ENCODE measurements at regions not wholly inside any gene's neighbourhood (a gene's known extent, or its start where the extent isn't known, plus 50 kb on each side); places are given as distances from the start of the nearest gene placed in this dataset.

DNA sequence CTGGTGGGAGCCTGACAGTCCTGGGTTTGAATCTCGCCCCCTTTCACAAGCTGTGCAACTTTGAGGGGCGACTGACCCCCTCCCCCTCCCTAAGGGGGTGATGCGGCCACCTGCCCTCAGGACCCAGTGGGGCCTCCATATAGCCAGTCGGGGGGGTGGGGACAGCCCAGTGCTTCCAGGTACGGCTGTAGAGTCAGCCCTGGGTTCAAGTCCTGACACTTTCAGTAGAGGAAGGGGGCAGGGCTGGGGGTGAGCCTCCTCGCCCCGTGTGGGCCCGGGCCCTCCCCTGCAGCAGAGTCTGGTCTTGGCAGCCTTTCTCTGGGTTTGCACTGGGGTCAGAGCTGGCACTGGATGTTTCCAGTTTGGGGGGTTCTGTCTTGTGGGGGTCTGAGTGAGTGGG, 216.3 kb downstream of the C9orf50 start:
- Histone ChIP-seq H3K9me3 (no peaks in the 10 kb centered on the region), H3K27ac (ENCODE audit: low read depth in 2 of 2, low read length in 1 of 2) (no peak overlapping the region), H4K20me1 (ENCODE audit: insufficient read depth) (no peaks in the 10 kb centered on the region), H3K36me3 (replicated peaks in 1 of 2; ENCODE audit: control insufficient read depth in 1 of 2, insufficient read depth in 2 of 2, low read length in 1 of 2) (no peaks in the 10 kb centered on the region), H3K4me1 (ENCODE audit: control insufficient read depth in 1 of 2, insufficient read depth in 2 of 2, low read depth in 1 of 2, low read length in 1 of 2) (peaks cover 0 to 26% of the 10 kb centered on the region in 2 experiments; a peak in 1 of 4 replicates), H3F3A (replicated peaks; ENCODE audit: insufficient read depth) (no peaks in the 10 kb centered on the region), H3K79me2 (ENCODE audit: insufficient read depth) (no peaks in the 10 kb centered on the region), H3K4me2 (no peak overlapping the region), H3K27me3 (ENCODE audit: insufficient read depth) (no peaks in the 10 kb centered on the region), H3K9me2 (no peaks in the 10 kb centered on the region), H3K9ac (no peak overlapping the region), H2AFZ (ENCODE audit: low read depth) (no peak overlapping the region), H3K4me3 (ENCODE audit: low read depth in 2 of 2, low read length in 1 of 2) (no peak overlapping the region)
- no peak for TF ChIP-seq ZBTB33 (IDR thresholded peaks at IDR 0.05; ENCODE audit: borderline replicate concordance, low read depth)
- no peak for TF ChIP-seq YY1 (IDR thresholded peaks at IDR 0.05; ENCODE audit: low read depth)
- TF ChIP-seq EZH2phosphoT487 (IDR thresholded peaks at IDR 0.05; ENCODE audit: borderline replicate concordance, low read depth), result no peak
- TF ChIP-seq, protein P1, sequence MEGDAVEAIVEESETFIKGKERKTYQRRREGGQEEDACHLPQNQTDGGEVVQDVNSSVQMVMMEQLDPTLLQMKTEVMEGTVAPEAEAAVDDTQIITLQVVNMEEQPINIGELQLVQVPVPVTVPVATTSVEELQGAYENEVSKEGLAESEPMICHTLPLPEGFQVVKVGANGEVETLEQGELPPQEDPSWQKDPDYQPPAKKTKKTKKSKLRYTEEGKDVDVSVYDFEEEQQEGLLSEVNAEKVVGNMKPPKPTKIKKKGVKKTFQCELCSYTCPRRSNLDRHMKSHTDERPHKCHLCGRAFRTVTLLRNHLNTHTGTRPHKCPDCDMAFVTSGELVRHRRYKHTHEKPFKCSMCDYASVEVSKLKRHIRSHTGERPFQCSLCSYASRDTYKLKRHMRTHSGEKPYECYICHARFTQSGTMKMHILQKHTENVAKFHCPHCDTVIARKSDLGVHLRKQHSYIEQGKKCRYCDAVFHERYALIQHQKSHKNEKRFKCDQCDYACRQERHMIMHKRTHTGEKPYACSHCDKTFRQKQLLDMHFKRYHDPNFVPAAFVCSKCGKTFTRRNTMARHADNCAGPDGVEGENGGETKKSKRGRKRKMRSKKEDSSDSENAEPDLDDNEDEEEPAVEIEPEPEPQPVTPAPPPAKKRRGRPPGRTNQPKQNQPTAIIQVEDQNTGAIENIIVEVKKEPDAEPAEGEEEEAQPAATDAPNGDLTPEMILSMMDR (IDR thresholded peaks at IDR 0.05), result no peak
- no peak for TF ChIP-seq EP300 (IDR thresholded peaks at IDR 0.05; ENCODE audit: borderline replicate concordance in 1 of 2, low read depth in 1 of 2, low read length in 1 of 2)
- TF ChIP-seq USF1 (IDR thresholded peaks at IDR 0.05; ENCODE audit: borderline replicate concordance, low read depth), result no peak
- TF ChIP-seq TAF1 (IDR thresholded peaks at IDR 0.05; ENCODE audit: borderline replicate concordance, low read depth, low read length), result no peak
- TF ChIP-seq, protein P2, sequence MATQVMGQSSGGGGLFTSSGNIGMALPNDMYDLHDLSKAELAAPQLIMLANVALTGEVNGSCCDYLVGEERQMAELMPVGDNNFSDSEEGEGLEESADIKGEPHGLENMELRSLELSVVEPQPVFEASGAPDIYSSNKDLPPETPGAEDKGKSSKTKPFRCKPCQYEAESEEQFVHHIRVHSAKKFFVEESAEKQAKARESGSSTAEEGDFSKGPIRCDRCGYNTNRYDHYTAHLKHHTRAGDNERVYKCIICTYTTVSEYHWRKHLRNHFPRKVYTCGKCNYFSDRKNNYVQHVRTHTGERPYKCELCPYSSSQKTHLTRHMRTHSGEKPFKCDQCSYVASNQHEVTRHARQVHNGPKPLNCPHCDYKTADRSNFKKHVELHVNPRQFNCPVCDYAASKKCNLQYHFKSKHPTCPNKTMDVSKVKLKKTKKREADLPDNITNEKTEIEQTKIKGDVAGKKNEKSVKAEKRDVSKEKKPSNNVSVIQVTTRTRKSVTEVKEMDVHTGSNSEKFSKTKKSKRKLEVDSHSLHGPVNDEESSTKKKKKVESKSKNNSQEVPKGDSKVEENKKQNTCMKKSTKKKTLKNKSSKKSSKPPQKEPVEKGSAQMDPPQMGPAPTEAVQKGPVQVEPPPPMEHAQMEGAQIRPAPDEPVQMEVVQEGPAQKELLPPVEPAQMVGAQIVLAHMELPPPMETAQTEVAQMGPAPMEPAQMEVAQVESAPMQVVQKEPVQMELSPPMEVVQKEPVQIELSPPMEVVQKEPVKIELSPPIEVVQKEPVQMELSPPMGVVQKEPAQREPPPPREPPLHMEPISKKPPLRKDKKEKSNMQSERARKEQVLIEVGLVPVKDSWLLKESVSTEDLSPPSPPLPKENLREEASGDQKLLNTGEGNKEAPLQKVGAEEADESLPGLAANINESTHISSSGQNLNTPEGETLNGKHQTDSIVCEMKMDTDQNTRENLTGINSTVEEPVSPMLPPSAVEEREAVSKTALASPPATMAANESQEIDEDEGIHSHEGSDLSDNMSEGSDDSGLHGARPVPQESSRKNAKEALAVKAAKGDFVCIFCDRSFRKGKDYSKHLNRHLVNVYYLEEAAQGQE (IDR thresholded peaks at IDR 0.05; ENCODE audit: low read depth, low read length), result no peak
- CTCF ChIA-PET, result no interaction called here
- peak; percentile 14 for DNase-seq
- POLR2A ChIA-PET, result no interaction called here
- WGBS (ENCODE audit: low lambda C conversion rate), result 100% methylated on average over 1 of the region's 8 CpGs
